DMS 273 treated with DMSO at 0.1 percent for 48 hours (cell line): ENCODE measurements at regions not wholly inside any gene's neighbourhood (a gene's known extent, or its start where the extent isn't known, plus 50 kb on each side); places are given as distances from the start of the nearest gene placed in this dataset.

Source experiments
- DNase-seq: peaks from one replicate; lab custom pipeline; 2025; lab: John Stamatoyannopoulos, UW

DNA sequence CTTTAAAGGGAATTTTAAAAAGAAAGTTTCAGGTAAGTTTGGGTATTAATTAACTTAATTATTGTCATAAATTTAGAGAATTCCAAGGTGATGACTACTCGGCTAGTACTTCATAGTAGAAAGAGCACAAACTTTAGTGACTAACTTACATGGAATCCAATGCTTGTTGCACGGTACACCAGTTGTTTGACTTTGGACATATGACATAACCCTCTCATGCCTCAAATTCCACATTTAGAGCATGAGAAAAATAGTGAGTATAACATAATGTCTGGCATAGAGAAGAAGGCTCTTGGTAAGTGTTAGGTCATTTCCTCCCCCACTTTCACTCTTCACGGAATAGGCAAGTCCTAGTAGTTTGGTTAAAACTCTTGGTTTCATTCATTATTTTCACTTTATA lies 1249.4 kb upstream of the SLC10A2 start:
- no peak for DNase-seq

DNA sequence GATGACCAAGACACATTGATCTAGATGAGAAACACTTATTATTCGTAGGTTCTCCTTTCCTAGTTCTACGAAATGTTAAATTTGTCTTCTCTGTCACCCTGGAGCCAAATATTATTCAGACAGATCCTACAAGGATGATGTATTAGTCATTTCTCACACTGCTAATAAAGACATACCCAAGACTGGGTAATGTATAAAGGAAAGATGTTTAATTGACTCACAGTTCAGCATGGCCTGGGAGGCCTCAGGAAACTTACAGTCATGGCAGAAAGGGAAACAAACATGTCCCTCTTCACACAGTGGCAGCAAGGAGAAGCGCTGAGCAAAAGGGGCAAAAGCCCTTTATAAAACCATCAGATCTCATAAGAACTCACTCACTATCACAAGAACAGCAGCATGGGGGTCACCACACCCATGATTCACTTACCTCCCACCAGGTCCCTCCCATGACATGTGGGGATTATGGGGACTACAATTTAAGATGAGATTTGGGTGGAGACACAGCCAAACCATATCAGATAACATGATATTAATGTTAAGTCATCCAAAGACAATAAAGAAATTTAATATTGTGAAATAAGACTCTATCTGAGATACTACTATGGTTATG lies 1248.8 kb upstream of the SLC10A2 start:
- DNase-seq = no peak

DNA sequence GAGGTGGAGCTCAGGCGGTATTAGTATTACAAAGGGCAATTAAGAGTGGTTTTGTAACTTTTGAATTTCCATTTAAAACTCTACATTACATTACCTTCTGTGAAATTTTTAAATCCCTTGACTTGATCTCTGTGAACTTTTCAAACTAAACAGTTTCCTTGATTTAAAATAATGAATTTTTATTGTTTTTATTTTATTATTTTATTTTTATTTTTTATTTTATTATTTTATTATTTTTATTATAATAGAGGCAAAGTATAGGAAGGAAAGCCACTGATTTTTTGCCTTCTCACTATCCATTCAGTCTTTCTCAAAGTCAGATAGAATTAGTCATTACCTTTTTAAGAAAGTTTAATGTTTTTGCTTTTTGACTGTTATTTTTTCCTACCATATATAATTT lies 1248.1 kb upstream of the SLC10A2 start:
- DNase-seq = no peak

DNA sequence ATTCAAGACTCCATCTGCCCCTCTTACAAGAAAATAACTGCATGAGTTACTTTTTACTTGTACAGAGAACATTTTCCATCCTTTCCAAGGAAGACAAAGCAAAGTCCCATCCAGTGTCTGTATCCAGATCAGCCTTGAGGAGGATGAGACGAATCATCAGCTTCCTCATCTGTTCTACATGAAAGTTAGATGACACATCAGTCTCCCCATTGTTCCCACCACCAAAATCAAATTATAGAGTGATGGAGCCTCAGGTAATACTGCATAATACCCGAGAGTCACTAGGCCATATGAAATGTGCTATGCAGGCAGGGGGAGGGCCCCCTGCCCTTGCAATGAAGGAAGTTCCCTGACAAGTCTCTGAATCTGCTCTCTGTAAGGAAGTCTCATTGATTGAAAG lies 1244.6 kb upstream of the SLC10A2 start:
- DNase-seq = no peak

DNA sequence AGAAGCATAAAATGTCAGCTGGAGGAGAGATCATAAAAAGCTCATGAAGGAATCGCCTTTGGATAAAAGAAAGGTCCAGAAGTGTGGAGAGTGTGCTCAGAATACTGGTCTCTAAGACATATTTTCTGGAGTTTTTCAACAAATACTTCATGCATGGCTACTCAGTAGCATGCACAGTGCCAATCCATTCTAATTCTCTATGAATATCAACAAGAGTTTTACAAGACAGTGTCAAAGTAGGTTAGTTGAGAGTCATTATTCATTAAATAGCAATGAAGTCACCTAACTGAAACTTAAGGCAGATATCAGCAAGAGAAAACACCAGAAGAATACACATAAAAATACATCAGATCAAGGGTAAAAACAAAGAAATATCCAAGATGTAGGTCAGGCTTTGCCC lies 1243.2 kb upstream of the SLC10A2 start:
- DNase-seq = no peak

DNA sequence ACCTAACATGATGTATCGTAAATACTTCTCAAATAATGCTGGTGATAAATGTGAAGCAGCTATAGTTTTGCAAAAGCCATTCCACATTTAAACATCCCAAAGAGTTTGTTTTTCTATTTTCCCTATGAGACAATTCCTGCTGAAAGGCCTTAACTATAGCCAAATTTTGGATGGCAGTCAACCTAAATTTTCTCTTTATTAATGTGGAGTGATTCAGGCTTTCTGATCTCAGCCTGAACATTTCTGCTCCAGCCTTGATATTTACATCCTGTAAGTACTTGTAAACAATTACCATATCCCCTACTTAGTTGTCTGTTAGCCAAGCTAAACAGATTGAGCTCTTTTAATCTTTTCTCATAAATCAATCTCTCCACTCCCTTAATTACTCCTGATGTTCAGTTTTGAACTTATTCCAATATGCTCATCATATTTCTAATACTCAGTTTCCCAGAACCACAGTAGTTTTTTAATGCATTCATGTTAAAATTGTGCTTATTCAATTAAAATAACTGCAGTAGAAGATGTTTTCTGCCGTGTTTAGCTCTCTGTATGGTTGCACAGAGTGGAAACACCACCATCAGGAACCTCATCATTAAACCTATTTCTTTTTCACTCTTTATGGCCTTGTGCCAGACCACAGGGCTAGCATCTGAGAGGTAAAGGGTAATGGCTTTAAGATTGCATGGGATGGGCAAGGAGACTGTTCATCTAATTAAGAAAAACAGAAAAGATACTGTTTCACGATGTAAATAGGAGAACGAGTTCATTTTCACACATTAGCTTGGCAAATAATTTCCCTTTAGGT lies 1235.2 kb upstream of the SLC10A2 start:
- DNase-seq = no peak

DNA sequence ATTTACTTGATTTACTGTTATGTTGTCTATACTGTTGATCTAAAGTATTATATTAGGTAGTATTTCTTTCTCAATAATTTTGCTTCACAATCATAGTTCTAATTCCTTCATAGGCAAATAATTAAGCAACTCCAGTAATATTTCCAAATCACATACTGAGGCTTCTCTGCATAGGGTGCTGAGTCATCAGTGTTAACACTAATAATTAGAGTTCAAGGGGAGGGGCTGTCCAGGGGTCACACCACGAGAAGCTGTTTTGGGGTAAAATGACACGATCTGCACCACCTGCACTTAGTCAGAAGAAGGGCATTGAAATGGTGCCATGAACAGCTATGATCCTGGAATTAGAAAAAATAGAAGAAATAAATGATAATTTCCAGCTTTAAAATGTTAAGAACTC lies 1230.9 kb upstream of the SLC10A2 start:
- DNase-seq = no peak

DNA sequence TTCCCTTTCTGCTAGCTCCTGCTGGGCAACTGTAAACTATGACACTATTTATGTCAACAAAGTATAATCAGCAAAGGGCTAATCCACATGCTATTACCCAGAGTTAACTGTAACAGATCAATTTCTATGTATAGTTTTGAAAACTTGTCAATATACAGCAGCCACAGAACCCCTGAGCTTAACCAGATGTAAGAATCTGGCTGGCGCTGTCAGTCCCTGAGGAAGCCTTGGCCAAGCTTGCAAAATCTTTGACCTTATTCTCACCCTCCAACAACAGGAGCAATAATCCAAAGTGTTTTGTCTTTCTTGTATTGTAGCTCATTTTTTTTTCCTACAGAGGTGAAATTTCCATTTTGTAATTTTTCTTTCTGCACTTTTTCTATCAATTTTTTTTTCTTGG lies 1230.1 kb upstream of the SLC10A2 start:
- no peak for DNase-seq

DNA sequence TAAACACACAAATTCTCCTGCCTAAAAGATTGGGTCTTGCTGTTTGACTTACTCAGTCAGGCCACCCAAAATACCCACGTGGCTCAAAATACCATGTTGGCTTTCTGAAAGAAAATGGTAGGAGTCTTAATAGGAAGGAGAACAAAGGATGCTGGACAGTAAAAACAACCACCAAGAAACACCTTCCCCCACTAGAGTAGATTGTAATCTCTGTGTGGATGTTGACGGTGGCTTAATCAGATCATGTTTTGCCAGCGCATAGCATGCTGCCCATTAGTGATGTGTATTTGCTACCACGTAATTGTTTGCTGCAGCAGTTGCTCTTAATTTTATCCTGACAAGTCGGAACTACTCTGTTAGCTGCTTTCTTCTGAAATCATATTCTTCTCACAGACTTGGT lies 1229.3 kb upstream of the SLC10A2 start:
- no peak for DNase-seq

DNA sequence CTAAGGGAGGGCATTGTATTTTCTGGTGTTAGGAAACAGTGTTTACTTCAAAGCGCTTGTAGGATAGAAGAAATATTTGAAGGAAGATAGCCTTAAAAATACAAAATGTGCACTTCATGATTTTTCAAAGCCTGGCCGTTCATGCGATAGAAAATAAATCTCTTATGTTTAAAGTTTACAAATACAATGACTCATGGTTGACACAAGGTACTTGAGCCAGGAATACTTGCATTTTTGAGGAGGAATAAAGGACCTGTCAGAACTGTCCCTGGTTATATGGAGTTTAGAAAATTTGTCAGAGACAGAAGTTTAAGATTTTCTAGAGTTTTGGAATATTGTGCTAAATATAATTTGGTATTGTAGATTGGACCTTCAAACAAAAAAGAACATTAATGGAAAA lies 1223.2 kb upstream of the SLC10A2 start:
- no peak for DNase-seq

DNA sequence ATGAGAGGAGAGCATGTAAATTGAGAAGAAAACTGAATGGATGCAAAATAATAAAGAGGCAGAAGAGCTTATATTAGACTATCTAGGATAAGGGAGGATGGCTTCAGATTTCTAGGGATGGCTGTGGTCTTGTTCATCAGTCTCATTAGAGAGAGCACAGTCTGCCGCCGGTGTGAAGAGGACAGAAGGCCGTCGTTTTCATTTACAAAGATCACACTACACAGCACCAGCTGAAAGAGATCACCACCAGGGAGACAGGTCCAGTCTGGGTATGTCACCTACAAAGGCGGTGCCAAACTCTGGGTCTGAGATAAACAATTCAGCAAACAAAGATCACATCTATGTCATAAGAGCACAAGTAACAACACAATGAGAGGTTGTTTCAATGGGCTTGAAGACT lies 1222.3 kb upstream of the SLC10A2 start:
- DNase-seq = no peak

DNA sequence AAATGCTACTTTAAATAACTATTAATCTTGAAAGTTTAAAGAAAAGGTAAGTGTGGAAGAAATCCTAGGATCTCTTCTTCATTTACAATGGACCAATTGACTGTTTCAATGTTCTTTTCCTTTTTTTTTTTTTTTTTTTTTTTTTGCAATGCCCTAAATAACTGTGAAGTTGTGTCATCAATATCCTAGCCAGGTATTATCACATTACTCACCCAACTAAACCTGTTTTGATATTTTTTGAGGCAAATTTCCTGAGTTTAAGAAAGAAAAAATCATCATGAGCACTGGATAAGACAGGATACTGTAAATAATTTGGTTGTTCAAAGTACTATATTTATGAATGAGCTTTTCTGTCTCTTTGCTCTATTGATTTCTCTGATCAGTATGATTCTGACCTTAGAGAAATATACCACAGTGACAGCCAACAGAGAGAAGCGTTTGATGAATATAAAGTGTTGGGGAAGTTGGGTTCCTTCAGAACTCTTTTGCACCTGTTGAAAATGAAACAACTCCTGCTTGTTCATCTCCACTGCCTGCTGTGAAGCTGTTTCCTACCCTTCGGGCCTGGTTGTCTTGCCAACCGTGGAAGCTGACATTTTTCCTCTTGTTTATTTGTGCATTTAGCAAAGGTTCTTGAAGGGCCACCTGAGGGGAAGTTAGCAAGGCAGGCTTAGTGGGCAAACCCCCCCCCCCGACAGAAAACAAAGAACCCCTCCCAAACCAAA lies 1220.5 kb upstream of the SLC10A2 start:
- no peak for DNase-seq

DNA sequence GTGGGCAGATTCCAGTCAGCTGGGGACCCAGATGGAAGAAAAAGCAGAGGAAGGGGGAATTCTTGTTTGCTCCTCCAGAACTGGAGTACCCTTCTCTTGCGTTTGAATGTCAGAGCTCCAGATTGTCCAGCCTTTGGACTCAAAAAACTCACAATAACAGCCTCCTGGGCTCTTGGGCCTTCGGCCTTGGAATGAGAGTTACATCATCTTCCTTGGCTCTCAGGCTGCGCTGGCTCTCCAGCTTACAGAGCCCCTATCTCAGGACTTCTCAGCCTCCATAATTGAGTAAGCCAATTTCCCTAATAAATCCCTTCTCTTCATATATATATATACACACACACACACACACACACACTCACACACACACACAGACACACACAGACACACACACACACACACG lies 1215.7 kb upstream of the SLC10A2 start:
- DNase-seq = no peak

DNA sequence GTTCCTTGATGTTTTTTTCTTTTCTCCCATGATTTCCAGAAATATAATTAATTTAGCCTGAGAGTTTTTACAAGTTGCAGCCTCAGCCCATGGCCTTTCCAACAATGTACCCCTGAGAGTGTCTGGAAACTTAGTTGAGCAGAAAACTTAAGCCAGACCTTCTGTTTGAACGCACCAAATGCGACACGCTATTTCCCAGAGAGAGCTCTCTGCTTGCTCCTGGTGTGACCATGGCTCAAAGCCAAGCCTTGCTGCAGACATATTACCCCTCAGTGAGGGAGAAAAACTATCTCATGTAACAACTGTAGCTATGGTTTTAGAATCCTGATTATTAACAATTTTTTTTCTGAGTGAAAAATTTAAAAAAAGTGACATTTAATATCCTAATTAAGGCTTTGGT lies 1204.5 kb upstream of the SLC10A2 start:
- DNase-seq = no peak

DNA sequence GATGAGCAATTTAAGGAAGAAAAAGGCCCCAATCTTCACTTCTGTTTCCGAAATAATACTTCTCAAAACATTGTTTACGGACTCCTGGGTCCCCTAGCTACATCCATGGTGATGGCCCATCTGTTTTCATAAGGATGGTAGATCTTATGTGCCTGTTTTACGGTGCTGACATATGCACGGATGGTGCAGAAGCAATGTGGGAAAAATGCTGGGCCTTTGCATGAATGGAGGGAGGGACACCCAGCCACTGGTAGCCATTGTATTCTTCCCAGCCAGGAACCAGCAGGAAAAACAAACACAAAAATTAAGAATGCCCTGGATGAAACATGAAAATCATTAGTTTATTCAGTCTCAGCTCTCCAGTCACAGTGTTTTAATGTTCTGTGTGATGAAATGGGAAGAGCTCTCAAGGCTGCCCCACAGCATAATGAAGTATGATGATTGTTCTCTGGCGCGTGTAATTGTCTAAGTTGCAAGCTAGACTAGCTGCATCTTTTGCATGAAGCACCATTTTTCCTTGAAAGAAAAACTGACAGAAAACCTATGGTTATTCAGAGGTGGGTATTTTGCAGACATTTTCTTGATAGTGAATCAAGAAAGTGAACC lies 1201.1 kb upstream of the SLC10A2 start:
- no peak for DNase-seq

DNA sequence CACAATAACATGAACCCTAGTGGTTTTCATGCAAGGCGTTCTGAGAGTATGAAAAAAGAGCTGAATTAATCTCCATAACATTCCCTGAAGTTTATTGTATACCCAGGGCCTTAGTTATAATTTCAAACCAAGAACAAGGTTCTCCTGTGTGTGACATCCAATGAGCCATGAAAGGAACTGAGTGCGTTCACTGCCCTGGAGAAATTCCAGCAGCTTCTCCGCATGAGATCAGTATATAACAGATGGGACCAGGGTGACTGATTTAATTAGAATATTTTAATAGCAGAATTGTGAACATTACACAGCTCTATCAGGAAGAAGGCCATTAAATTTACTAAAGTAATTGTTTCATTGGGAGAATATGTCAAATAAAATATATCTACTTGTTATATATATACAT lies 1190.5 kb upstream of the SLC10A2 start:
- no peak for DNase-seq

DNA sequence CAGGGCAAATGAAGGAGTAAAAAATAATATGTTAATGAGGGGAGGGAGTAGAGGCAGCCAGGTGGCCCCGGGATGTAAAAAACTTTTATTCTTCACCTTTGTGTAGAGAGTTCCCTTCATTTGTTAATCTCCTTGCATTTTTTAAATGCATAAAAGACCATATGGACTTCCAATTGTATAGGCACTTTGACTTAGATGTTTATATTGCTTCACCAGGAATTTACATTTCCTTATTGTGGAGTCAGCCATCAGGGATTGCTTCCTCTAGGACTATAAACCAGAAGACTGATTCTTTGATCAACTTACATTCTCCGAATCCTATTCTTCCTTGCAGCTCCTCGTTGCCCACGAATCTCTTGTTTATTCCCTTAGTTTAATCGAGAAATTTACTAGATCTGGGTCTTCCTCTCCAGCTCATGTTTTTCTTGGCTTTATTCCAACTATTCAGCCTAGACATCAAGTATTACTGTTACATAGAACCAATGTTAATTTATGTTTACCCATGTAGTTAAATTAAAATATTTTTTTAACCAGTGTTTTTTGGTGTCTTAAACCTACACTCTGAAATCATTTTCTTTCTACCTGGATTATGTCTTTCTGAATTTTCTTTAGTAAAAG lies 1187.0 kb upstream of the SLC10A2 start:
- no peak for DNase-seq

DNA sequence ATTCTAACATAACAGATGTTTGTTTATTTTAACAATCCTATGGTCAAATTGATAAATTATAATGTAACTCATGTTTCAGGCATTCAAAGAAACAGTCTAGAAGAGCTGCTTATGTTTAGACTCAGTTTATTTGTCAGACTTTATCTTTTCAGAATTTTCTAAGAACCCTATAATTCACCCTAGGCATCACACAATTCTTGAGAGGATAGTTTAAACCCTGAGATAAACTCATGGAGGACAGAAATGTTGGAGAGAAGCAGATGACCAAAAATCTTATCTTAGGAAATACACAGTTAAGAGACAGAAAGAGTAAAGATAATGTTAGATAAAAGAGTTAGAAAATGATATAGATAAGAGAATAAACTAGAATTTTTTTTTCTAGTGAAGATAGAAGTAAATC lies 1185.7 kb upstream of the SLC10A2 start:
- DNase-seq = no peak

DNA sequence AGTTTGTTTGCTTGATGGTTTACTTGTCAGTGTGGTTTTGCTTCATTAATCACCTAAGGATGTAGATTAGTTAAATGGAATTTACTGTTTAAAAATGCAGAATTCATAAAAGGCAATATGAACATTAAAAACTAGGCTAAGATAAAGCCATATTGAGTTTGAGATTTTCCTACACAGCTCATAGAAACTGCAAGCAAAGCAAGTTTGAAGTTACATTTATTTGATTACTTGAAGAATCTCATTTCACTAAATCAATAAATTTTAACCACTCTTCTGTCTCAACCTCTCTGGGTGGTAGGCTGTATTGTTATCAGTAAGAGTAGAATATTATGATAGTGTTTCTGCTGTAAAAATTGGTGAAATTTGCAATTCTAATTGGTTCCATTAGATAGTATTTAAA lies 1180.7 kb upstream of the SLC10A2 start:
- DNase-seq = no peak

DNA sequence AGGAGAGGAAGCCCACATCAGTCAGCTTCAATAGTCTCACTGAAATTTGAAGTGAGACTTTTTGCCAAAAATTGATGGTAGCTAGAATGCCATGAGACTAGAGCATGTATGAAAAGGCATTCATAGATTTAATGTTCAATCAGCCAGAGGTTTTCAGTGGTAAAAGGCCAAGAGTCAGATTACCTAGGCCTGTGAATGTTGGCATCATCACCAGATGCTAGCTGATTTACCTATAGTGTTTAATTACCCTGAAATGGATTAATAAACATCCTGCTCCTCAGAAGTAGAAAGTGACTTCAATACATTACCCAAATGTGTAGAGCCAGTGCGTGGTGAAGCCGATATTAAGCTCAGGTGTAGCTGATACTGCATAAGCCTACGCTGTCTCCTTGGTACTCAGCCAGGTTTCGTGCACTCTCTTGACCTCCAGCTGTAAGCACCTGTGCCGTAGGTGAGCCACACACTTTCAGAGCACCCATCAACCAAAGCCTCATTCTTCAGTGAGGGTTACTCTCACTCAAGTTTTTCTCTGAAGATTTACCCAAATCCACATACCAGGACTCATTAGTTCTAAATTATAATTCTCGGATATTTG lies 1140.3 kb upstream of the SLC10A2 start:
- no peak for DNase-seq

DNA sequence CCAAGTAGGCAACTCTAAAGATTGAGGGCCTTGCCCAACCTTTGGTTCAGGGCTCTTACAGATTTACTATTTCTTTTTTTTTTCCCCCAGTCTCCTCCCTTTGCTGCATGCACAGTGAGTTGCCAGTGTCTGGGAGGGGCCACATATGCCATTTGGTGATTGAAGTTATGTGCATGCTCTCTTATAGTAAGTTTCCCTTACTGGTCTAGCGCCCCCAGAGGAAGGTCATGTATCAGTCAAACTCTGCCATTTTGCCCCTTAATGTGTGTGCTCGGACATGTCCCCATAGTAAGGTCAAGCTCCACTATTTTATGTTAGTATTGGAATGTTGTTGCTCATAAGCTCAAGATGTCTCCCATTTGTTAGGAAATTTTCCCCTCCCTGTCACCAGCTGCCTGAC lies 1138.0 kb upstream of the SLC10A2 start:
- DNase-seq = no peak

DNA sequence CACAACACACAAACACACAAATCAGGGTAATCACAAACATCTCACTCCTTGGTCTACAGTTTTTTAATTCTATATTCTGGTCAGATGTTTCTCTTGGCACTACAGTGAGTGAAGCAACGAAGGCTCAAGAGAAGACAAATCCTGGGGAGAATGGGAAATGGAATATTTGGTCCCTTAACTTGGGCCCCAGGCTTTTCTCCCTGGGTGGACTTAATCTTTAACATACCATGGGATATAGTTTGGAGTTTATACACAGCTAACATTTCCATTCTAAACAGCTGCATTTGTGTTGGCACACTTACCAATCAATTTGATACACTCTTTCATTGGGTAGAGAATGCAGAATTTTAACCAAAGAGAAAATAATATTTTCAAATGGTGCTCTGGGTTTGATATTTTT lies 1132.6 kb upstream of the SLC10A2 start:
- DNase-seq = no peak
